Mammary epithelial cell (primary cell): ENCODE measurements at regions not wholly inside any gene's neighbourhood (a gene's known extent, or its start where the extent isn't known, plus 50 kb on each side); places are given as distances from the start of the nearest gene placed in this dataset.

Experiments
- CTCF ChIP-seq, 2 donors: IDR thresholded peaks in 1 of 2; conservative IDR thresholded peaks in 1 of 2; 2 replicates each; pipeline ENCODE4 v1.5.1; 2011 to 2012; ENCODE audit warnings: inconsistent platforms in 2 of 2, low read length in 2 of 2, mild to moderate bottlenecking in 2 of 2, control low read depth in 1 of 2, low read depth in 1 of 2; ENCODE audit not compliant: insufficient read depth in 1 of 2; ENCODE audit errors: extremely low read depth in 1 of 2
- EZH2 ChIP-seq: IDR thresholded peaks from 2 replicates; pipeline ENCODE4 v1.6.1; 2012; ENCODE audit warnings: low read length, inconsistent platforms, borderline replicate concordance

GRCh38 chr6:14689639-14690038, 556.2 kb upstream of the JARID2 start:
- TF ChIP-seq CTCF (conservative IDR thresholded peaks at IDR 0.05 in 1 of 2, IDR thresholded peaks at IDR 0.05 in 1 of 2; ENCODE audit: extremely low read depth in 1 of 2, insufficient read depth in 1 of 2, low read depth in 1 of 2, low read length in 2 of 2) (no peak), EZH2 (no peak)
